Amygdala (tissue), 56 donors: ENCODE measurements at regions not wholly inside any gene's neighbourhood (a gene's known extent, or its start where the extent isn't known, plus 50 kb on each side); places are given as distances from the start of the nearest gene placed in this dataset.

Source experiments
- DNase-seq, 56 donors: peaks; one replicate each; lab custom pipeline; 2025; lab: John Stamatoyannopoulos, UW

- no peak for DNase-seq
Observed at GRCh38 chr4:13084210-13084609, 399.9 kb downstream of the RAB28 start.

DNA sequence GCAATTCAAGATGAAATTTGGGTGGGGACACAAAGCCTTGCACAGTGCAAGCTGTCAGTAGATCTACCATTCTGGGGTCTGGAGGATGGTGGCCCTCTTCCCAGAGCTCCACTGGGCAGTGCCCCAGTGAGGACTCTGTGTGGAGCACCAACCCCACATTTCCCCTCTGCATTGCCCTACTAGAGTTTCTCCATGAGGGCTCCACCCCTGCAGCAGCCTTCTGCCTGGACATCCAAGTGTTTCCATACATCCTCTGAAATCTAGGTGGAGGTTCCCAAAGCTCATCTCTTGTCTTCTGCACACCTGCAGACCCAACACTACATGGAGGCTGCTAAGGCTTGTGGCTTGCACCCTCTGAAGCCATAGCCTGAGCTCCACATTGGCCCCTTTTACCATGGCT, 402.3 kb downstream of the RAB28 start:
- DNase-seq = no peak

DNA sequence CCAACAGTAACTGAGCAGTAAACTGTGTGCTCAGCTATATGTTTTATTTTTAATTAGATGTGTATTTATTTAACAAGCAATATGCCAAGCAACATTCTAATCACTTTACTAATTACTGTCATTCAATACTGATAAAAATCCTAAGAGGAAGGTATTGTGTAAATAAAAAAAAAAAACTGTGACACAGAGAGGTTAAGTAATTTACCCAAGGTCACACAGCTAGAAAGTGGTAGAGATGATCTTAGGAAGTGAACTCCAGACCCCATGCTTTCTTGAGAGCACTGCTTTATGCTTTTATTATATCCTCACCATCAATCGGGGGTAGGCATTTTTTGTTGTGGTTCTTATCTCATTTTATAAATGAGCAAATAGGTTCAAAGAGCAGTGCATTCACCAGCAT, 417.1 kb downstream of the RAB28 start:
- DNase-seq = no peak

DNA sequence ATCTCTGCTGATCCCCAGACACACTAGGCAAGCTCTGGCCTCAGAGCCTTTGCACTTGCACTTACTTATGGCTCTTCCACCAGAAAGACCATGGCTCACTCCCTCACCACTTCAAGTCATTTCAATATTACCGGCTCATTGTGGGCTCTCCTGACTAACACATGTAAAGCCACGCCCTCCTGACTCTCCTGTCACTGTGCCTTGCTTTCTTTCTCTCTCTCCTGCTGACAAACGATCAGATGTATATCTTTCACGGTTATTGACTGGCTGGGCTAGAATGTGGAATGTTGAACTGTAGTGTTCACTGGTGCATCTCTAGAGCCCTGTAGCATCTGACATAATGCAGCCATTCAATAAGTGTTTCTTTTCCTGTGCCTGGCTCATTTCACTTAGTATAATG, 425.1 kb downstream of the RAB28 start:
- DNase-seq = no peak

- DNase-seq = no peak
Observed at GRCh38 chr4:13056630-13057189, 427.4 kb downstream of the RAB28 start.

- DNase-seq = no peak
Observed at GRCh38 chr4:13054420-13054970, 429.6 kb downstream of the RAB28 start.

DNA sequence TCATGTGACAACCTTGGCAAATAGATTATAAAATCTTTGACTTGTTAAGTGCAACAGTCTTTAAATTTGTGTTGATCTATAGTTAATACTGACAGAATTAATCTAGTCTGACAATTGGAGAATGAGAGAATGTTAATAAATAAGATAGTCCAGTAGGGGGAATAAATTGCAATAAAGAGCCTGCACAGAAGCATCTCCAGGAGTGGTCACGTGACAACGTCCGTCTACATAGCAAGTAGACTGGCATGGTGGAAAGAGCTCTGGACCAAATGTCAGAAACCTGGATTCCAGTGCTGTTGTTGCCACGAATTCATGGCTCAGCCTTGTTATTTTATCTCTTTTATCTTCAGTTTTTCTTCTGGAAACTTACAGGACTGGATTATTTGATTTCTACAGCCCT, 436.5 kb downstream of the RAB28 start:
- DNase-seq = no peak

- DNase-seq = no peak
Observed at GRCh38 chr4:13036841-13037240, 447.3 kb downstream of the RAB28 start.

DNA sequence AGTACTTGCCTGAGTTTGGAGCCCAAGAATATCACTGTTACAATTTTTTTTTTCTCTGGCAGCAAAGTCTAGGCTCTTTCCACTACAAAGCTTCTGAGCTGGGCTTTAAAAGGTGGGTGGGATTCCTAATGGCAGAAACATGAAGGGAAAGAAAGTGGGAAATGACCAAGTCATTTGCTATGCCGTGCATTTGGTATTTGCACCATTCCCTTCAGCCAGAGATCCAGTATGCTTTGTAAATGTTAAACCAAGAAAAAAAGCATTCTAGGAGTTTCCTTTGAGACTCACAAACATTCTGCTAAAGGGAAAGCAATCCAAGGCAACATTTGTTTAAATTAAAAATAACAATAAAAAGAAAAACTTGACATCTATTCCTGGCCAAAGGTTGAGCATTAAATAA, 451.2 kb downstream of the RAB28 start:
- no peak for DNase-seq

DNA sequence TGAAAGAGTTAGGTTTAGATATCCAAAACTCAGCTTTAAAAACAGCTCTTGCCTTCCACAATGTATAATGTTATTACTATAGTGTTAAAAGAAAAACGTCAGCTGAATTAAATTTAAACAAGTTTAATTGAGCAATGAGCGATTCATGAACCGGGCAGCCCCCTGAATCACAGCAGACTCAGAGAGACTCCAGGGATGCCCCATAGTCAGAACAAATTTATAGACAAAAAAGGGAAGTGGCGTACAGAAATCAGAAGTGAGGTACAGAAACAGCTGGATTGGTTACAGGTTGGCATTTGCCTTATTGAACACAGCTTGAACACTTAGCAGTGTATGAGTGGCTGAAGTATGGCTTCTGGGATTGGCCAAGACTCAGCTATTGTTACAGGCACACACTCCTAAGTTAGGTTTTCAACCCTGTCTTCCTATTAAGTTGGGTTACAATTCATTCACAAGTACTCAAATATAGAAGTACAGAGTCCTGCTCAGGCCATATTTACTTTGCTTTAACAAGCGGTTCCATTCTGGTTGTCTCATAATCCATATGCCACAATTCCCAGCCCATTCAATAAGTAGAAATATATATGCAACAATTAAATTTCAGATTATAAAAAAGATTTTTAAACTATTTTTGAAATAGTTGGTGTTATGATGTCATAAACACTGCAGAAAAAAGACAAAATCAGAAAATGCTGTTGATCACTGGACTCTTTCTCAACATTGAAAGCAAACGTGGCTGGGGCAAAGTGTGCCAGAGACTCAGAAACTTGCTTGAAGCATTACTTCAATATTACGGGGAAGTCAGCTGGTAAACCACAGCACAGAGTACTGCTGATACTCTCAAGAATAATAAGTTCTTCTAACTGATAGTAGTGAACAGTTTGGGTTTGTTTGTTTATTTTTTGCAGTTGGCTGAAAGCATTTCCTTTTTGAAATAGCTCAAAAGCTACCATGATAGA, 459.7 kb downstream of the RAB28 start:
- no peak for DNase-seq

GRCh38 chr4:13007802-13008470, 476.2 kb downstream of the RAB28 start:
- no peak for DNase-seq

- DNase-seq = no peak
Observed at GRCh38 chr4:12993923-12994322, 490.2 kb downstream of the RAB28 start.

DNA sequence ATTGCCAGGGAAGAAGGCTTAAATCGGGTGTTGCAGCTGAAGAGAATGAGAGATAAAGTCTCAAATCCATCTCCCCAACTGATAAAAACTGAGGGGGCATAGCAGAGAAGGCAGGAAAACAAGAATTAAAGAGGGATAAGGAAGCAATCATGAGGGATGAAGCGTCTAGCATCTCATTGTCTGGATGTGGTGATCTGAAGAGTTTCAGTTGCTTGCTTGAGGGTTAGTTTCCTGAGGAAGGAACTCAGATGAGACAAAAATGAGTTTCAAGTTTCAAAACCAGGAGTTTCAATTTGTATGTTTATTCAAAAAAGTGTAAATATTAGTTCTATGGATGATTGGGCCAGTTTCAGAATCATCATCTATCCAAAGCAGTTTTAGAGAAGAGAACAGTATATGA, 496.9 kb downstream of the RAB28 start:
- DNase-seq = no peak

GRCh38 chr4:12979797-12980196, 504.3 kb downstream of the RAB28 start:
- no peak for DNase-seq

- DNase-seq = no peak
Observed at GRCh38 chr4:12978310-12978709, 505.8 kb downstream of the RAB28 start.

- no peak for DNase-seq
Observed at GRCh38 chr4:12975511-12975910, 508.6 kb downstream of the RAB28 start.

GRCh38 chr4:12973522-12973921, 510.6 kb downstream of the RAB28 start:
- no peak for DNase-seq

DNA sequence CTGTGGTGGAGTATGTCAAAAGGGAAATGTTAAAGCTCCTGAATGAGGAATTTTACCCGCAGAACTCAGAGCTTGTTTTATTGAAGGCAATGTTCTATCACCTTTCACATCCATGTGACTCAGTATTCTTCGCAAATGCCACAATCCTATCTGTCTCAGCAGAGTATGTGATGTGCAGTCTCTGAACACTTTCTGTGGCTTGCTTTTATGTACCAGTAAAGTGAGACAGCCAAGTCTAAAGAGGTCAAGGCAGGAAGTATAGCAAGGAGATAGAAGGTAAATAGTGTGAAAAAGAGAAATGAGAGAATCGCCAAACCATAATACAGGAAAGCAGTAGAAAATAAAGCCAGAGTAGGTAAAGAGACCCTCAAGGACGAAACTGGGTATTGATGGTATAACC, 515.8 kb downstream of the RAB28 start:
- DNase-seq = no peak

DNA sequence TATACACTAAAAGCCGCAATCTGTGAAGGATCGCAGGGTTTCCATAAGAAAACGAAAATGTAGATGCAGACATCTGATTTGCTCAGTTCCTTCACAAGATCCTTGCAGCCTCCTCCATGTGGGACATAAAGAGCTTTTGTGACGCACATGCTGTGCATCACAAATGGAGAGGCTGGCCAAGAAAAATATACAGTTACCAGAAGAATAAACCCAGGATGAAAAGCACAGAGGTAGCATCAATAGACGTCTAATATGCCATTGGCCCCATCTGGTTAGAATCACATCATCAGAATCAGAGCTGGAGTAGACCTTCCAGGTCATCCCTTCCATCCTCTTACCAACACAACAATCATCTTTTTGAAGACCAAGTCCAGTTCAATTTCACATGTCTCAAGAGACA, 517.4 kb downstream of the RAB28 start:
- DNase-seq = no peak

DNA sequence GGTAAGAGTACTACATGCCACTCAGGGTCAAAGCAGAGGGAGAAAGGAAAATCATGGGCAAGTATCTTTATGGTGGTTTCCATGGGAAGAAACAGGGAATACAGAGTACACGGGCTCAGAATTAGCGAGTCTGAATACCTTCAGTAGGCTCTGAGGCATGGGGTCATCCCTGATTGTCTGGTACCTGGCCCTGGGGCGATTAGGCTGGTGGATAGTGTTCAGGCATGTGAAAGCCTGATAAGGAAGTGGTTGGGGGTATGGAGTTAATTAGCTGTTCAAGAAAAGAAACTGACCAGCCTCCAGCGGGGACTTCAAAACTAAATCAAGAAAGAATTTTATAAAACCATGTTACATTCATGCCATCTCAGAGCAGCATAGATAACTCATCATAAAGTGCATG, 518.8 kb downstream of the RAB28 start:
- no peak for DNase-seq

GRCh38 chr4:12963912-12964311, 520.2 kb downstream of the RAB28 start:
- no peak for DNase-seq
